ENCODE measurements at regions not wholly inside any gene's neighbourhood (a gene's known extent, or its start where the extent isn't known, plus 50 kb on each side); places are given as distances from the start of the nearest gene placed in this dataset.

- Histone ChIP-seq H3K4me3 (ENCODE audit: severe bottlenecking) (no peak overlapping the region), H3K27ac (ENCODE audit: poor library complexity, severe bottlenecking) (no peak overlapping the region), H3K36me3 (ENCODE audit: low read depth) (no peaks in the 10 kb centered on the region), H3K9me3 (ENCODE audit: severe bottlenecking) (no peaks in the 10 kb centered on the region), H3K4me1 (ENCODE audit: insufficient read depth, poor library complexity, severe bottlenecking) (no peaks in the 10 kb centered on the region), H3K27me3 (ENCODE audit: insufficient read depth, poor library complexity, severe bottlenecking) (no peaks in the 10 kb centered on the region)
- ATAC-seq (ENCODE audit: low read depth) (no peak), DNase-seq (ENCODE audit: low spot score) (no peak)
- TF ChIP-seq CTCF (IDR thresholded peaks at IDR 0.05; ENCODE audit: poor library complexity, severe bottlenecking): no peak
These were observed 273.0 kb downstream of the ADGB start for GRCh38 chr6:146871611-146872425.

- H3K27me3 ChIP-seq (ENCODE audit: insufficient read depth, poor library complexity, severe bottlenecking): no peaks in the 10 kb centered on the region
- no peak for ATAC-seq (ENCODE audit: low read depth)
- TF ChIP-seq CTCF (IDR thresholded peaks at IDR 0.05; ENCODE audit: poor library complexity, severe bottlenecking): no peak
These were observed 273.6 kb downstream of the ADGB start for GRCh38 chr6:146872426-146872785.

GRCh38 chr6:146874278-146875018 is 275.7 kb downstream of the ADGB start:
- no peak for TF ChIP-seq CTCF (IDR thresholded peaks at IDR 0.05; ENCODE audit: poor library complexity, severe bottlenecking)
- DNase-seq (ENCODE audit: low spot score): no peak
- no peaks in the 10 kb centered on the region for H3K9me3 ChIP-seq (ENCODE audit: severe bottlenecking)
- H3K27me3 ChIP-seq (ENCODE audit: insufficient read depth, poor library complexity, severe bottlenecking): no peaks in the 10 kb centered on the region
- no peaks in the 10 kb centered on the region for H3K36me3 ChIP-seq (ENCODE audit: low read depth)
- no peaks in the 10 kb centered on the region for H3K4me1 ChIP-seq (ENCODE audit: insufficient read depth, poor library complexity, severe bottlenecking)
- no peak overlapping the region for H3K4me3 ChIP-seq (ENCODE audit: severe bottlenecking)
- ATAC-seq (ENCODE audit: low read depth): no peak
- no peak overlapping the region for H3K27ac ChIP-seq (ENCODE audit: poor library complexity, severe bottlenecking)

More at GRCh38 chr6:146872426-146872785, 273.6 kb downstream of the ADGB start:
- DNase-seq (ENCODE audit: low spot score): no peak
- H3K27ac ChIP-seq (ENCODE audit: poor library complexity, severe bottlenecking): no peak overlapping the region
- H3K4me1 ChIP-seq (ENCODE audit: insufficient read depth, poor library complexity, severe bottlenecking): no peaks in the 10 kb centered on the region
- H3K4me3 ChIP-seq (ENCODE audit: severe bottlenecking): no peak overlapping the region
- H3K36me3 ChIP-seq (ENCODE audit: low read depth): no peaks in the 10 kb centered on the region
- no peaks in the 10 kb centered on the region for H3K9me3 ChIP-seq (ENCODE audit: severe bottlenecking)

- no peaks in the 10 kb centered on the region for H3K9me3 ChIP-seq (ENCODE audit: severe bottlenecking)
- no peaks in the 10 kb centered on the region for H3K4me1 ChIP-seq (ENCODE audit: insufficient read depth, poor library complexity, severe bottlenecking)
- H3K36me3 ChIP-seq (ENCODE audit: low read depth): no peaks in the 10 kb centered on the region
- DNase-seq (ENCODE audit: low spot score) (no peak), ATAC-seq (ENCODE audit: low read depth) (no peak)
- TF ChIP-seq CTCF (IDR thresholded peaks at IDR 0.05; ENCODE audit: poor library complexity, severe bottlenecking): no peak
- H3K27ac ChIP-seq (ENCODE audit: poor library complexity, severe bottlenecking): no peak overlapping the region
- no peaks in the 10 kb centered on the region for H3K27me3 ChIP-seq (ENCODE audit: insufficient read depth, poor library complexity, severe bottlenecking)
- no peak overlapping the region for H3K4me3 ChIP-seq (ENCODE audit: severe bottlenecking)
These were observed 277.1 kb downstream of the ADGB start for GRCh38 chr6:146875927-146876270.

Data from RWPE2 (cell line).